H1 (cell line): ENCODE measurements at regions not wholly inside any gene's neighbourhood (a gene's known extent, or its start where the extent isn't known, plus 50 kb on each side); places are given as distances from the start of the nearest gene placed in this dataset.
"Not testable (repeated sequence)": the region's sequence is repeated elsewhere in the genome, so short reads cannot be mapped to it uniquely, and the experiment has no call there.

ENCODE experiments used
- CTCF ChIA-PET: fragments of 300-600 bp; sonication (Branson Sonifier 250); formaldehyde crosslinking; loops from one replicate; lab custom pipeline; 2021; ENCODE audit not compliant: partially characterized antibody; lab: Charles Lee
- POLR2A ChIA-PET: fragments of 300-600 bp; sonication (Branson Sonifier 250); formaldehyde crosslinking; loops from one replicate; lab custom pipeline; 2021; ENCODE audit warnings: inconsistent platforms; ENCODE audit not compliant: partially characterized antibody; lab: Charles Lee
- DNase-seq, 2 experiments: peaks; one replicate each; pipeline versions ENCODE4 v3.0.0 to v3.0.0-alpha.2; 2010 to 2022; ENCODE audit warnings: low spot score in 2 of 2, low read depth in 1 of 2, mixed read lengths in 1 of 2
- FAIRE-seq: peaks from 2 replicates; lab custom pipeline; 2011; peaks lifted over from hg19 to GRCh38; lab: Jason Lieb, UNC
- H2AFZ ChIP-seq: 2 replicates; pipeline ENCODE4 v1.8.1; 2012; ENCODE audit warnings: low read length, inconsistent platforms
- H2AK5ac ChIP-seq: 2 replicates; pipeline ENCODE4 v1.6.1; 2013; ENCODE audit warnings: low read depth, low read length
- H2BK120ac ChIP-seq: replicated peaks from 2 replicates; pipeline ENCODE3; 2013; ENCODE audit warnings: low read depth, low read length, inconsistent platforms
- H2BK12ac ChIP-seq: 2 replicates; pipeline ENCODE4 v1.6.1; 2013; ENCODE audit warnings: low read depth, low read length
- H2BK15ac ChIP-seq: 2 replicates; pipeline ENCODE4 v1.6.1; 2013; ENCODE audit warnings: low read length
- H2BK20ac ChIP-seq: 2 replicates; pipeline ENCODE4 v1.6.1; 2013; ENCODE audit warnings: low read length
- H2BK5ac ChIP-seq: 2 replicates; pipeline ENCODE4 v1.6.1; 2013; ENCODE audit warnings: low read depth, low read length
- H3K14ac ChIP-seq: 2 replicates; pipeline ENCODE4 v1.6.1; 2013; ENCODE audit warnings: inconsistent platforms; ENCODE audit not compliant: insufficient read length
- H3K18ac ChIP-seq: 2 replicates; pipeline ENCODE4 v1.6.1; 2013; ENCODE audit warnings: low read length; ENCODE audit errors: extremely low read depth
- H3K23ac ChIP-seq: 2 replicates; pipeline ENCODE4 v1.6.1; 2013; ENCODE audit warnings: inconsistent platforms; ENCODE audit not compliant: insufficient read length
- H3K23me2 ChIP-seq: 2 replicates; pipeline ENCODE4 v1.6.1; 2013; ENCODE audit warnings: low read depth, low read length
- H3K27ac ChIP-seq: 2 replicates; pipeline ENCODE4 v1.6.1; 2011; ENCODE audit warnings: low read depth, low read length, inconsistent platforms
- H3K27me3 ChIP-seq, 4 experiments: replicated peaks in 1 of 4; 1 replicate in 1 of 4; 2 replicates in 3 of 4; pipeline versions ENCODE4 v1.6.1 to v1.8.1; 2011 to 2013; ENCODE audit warnings: low read length in 3 of 4, mild to moderate bottlenecking in 3 of 4, inconsistent platforms in 2 of 4, mixed read lengths in 2 of 4, moderate library complexity in 1 of 4; ENCODE audit not compliant: control insufficient read depth in 3 of 4, insufficient read depth in 3 of 4; ENCODE audit errors: extremely low read depth in 1 of 4
- H3K36me3 ChIP-seq, 4 experiments: 2 replicates each; pipeline versions ENCODE4 v1.6.1 to v1.8.1; 2011 to 2013; ENCODE audit warnings: mild to moderate bottlenecking in 4 of 4, low read length in 3 of 4, moderate library complexity in 2 of 4, control low read depth in 1 of 4, inconsistent platforms in 1 of 4; ENCODE audit not compliant: insufficient read depth in 4 of 4, control insufficient read depth in 2 of 4
- H3K4ac ChIP-seq: replicated peaks from 2 replicates; pipeline ENCODE3; 2013; ENCODE audit warnings: low read length, low read depth, mixed read lengths, inconsistent platforms; ENCODE audit not compliant: insufficient read length
- H3K4me1 ChIP-seq, 4 experiments: replicated peaks in 1 of 4; 1 replicate in 1 of 4; 2 replicates in 3 of 4; pipeline versions ENCODE4 v1.6.1 to v1.8.1; 2011 to 2013; ENCODE audit warnings: low read length in 3 of 4, inconsistent platforms in 2 of 4, mixed read lengths in 1 of 4; ENCODE audit not compliant: insufficient read depth in 4 of 4, control insufficient read depth in 3 of 4
- H3K4me2 ChIP-seq, 2 experiments: 2 replicates each; pipeline versions ENCODE4 v1.6.1 to v1.8.1; 2011 to 2013; ENCODE audit warnings: low read depth in 2 of 2, low read length in 2 of 2, control low read depth in 1 of 2, inconsistent platforms in 1 of 2, mild to moderate bottlenecking in 1 of 2; ENCODE audit not compliant: insufficient read depth in 1 of 2
- H3K4me3 ChIP-seq, 4 experiments: fragments of 200-600, 300-600 bp in 1 of 4; sonication (generic), shearing (Covaris generic), sonication (Bioruptor Twin) in 1 of 4; 2 replicates each; pipeline versions ENCODE4 v1.5.1 to v1.8.1; 2011 to 2016; ENCODE audit warnings: low read length in 4 of 4, low read depth in 3 of 4, control low read depth in 2 of 4, inconsistent platforms in 2 of 4, mild to moderate bottlenecking in 2 of 4, mixed read lengths in 1 of 4, moderate library complexity in 1 of 4; ENCODE audit not compliant: insufficient read depth in 2 of 4; ENCODE audit errors: extremely low read depth in 1 of 4
- H3K56ac ChIP-seq: replicated peaks from 2 replicates; pipeline ENCODE3; 2013; ENCODE audit warnings: low read depth, mild to moderate bottlenecking, mixed read lengths, low read length, inconsistent platforms; ENCODE audit not compliant: insufficient read length
- H3K79me1 ChIP-seq: 2 replicates; pipeline ENCODE4 v1.6.1; 2013; ENCODE audit warnings: low read depth, low read length, control low read depth
- H3K79me2 ChIP-seq, 2 experiments: 2 replicates each; pipeline versions ENCODE4 v1.6.1 to v1.8.1; 2012 to 2013; ENCODE audit warnings: low read length in 2 of 2, mild to moderate bottlenecking in 2 of 2, inconsistent platforms in 1 of 2; ENCODE audit not compliant: insufficient read depth in 2 of 2, control insufficient read depth in 1 of 2
- H3K9ac ChIP-seq, 4 experiments: replicated peaks in 1 of 4; 1 replicate in 1 of 4; 2 replicates in 3 of 4; pipeline versions ENCODE4 v1.6.1 to v1.8.1; 2011 to 2013; ENCODE audit warnings: low read depth in 3 of 4, low read length in 3 of 4, control low read depth in 2 of 4, mild to moderate bottlenecking in 2 of 4, moderate library complexity in 2 of 4, inconsistent platforms in 1 of 4; ENCODE audit errors: extremely low read depth in 1 of 4
- H3K9me3 ChIP-seq, 2 experiments: 2 replicates each; pipeline versions ENCODE4 v1.6.1 to v1.8.1; 2012 to 2013; ENCODE audit warnings: mild to moderate bottlenecking in 2 of 2, moderate library complexity in 2 of 2, control low read depth in 1 of 2, inconsistent platforms in 1 of 2, low read depth in 1 of 2, low read length in 1 of 2, mixed read lengths in 1 of 2; ENCODE audit not compliant: insufficient read depth in 2 of 2
- H4K20me1 ChIP-seq, 2 experiments: replicated peaks in 1 of 2; 2 replicates each; pipeline versions ENCODE3 to v1.8.1; 2011 to 2013; ENCODE audit warnings: inconsistent platforms in 2 of 2, low read length in 2 of 2, mild to moderate bottlenecking in 1 of 2; ENCODE audit not compliant: insufficient read depth in 2 of 2, control insufficient read depth in 1 of 2
- H4K5ac ChIP-seq: 2 replicates; pipeline ENCODE4 v1.6.1; 2013; ENCODE audit warnings: low read length, low read depth, mixed read lengths, inconsistent platforms; ENCODE audit not compliant: insufficient read length
- H4K8ac ChIP-seq: 2 replicates; pipeline ENCODE4 v1.8.0; 2013; ENCODE audit warnings: mild to moderate bottlenecking, moderate library complexity, low read length, inconsistent platforms; ENCODE audit not compliant: insufficient read depth; ENCODE audit errors: extremely low read depth
- H4K91ac ChIP-seq: replicated peaks from 2 replicates; pipeline ENCODE3; 2013; ENCODE audit warnings: low read length, mixed read lengths, inconsistent platforms; ENCODE audit not compliant: insufficient read length
- CREB1 ChIP-seq: IDR thresholded peaks from 2 replicates; pipeline ENCODE4 v1.6.1; 2012; ENCODE audit warnings: inconsistent platforms
- WGBS, 2 experiments: shearing (Covaris generic) in 1 of 2; methylation state at CpG; one replicate each; pipeline versions ENCODE4 v1.1.6 to v1.1.7; 2013 to 2015; ENCODE audit warnings: low lambda C conversion rate in 2 of 2, mixed read lengths in 2 of 2, inconsistent platforms in 1 of 2, low coverage in 1 of 2, missing lambda C conversion rate in 1 of 2; ENCODE audit not compliant: insufficient replicate concordance in 2 of 2, insufficient coverage in 1 of 2, insufficient read length in 1 of 2; ENCODE audit errors: extremely low coverage in 1 of 2, missing lambda C conversion rate in 1 of 2; 5-methylcytosine and 5-hydroxymethylcytosine counted together

DNA sequence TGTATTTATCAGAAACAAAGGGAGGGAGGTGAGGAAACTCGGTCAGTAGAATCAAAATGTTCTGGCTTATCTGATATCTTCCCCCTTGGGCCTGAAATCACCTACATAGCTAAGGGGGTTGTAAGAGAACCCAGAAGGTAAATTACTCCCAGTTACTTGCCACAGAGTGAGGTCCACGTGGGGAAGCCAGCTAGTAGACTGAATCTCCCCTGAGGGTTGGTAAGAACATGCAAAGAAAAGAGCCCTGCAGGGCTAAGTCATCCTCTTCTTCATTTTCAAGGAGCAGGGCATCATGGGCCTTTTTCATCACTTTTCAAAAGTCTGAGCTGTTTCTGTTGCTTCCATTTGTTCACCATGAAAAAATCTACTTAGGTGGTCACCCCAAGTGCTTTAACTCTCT is 115.4 kb downstream of the QRSL1 start:
- WGBS, 2 experiments = 87% methylated on average over 2 of the region's 2 CpGs; no CpG with 5 or more reads in 1 of the 2 experiments

GRCh38 chr6:106744029-106744428 is 114.7 kb downstream of the QRSL1 start:
- CTCF ChIA-PET = interaction anchor here (0.6 to 2.4 kb wide), 3 partner anchors 10 to 185 kb away, joined by 3 to 6 read pairs (median 5); no protein-coding TSS in a partner anchor
- H3K36me3 ChIP-seq, H4K8ac ChIP-seq, H2AK5ac ChIP-seq, H3K79me2 ChIP-seq, H3K14ac ChIP-seq, H3K27ac ChIP-seq, H2BK12ac ChIP-seq, H4K91ac ChIP-seq, H2BK20ac ChIP-seq, H3K4me3 ChIP-seq, H3K9ac ChIP-seq, H3K4me2 ChIP-seq, H3K27me3 ChIP-seq, H3K4ac ChIP-seq, H4K20me1 ChIP-seq, H2BK5ac ChIP-seq, H2BK15ac ChIP-seq, H3K23ac ChIP-seq, H3K56ac ChIP-seq, H2BK120ac ChIP-seq, H4K5ac ChIP-seq, H3K79me1 ChIP-seq, H3K18ac ChIP-seq, POLR2A ChIA-PET, FAIRE-seq, DNase-seq, H2AFZ ChIP-seq, H3K23me2 ChIP-seq: not testable (repeated sequence)
- peaks cover 1 to 12% (median 8%) of the 10 kb centered on the region in 4 experiments for H3K4me1 ChIP-seq
- 86% methylated on average over 2 of the region's 2 CpGs; no CpG with 5 or more reads in 1 of the 2 experiments for WGBS, 2 experiments
- peaks cover 13 to 17% of the 10 kb centered on the region in 2 experiments for H3K9me3 ChIP-seq

More for the DNA sequence above, 115.4 kb downstream of the QRSL1 start:
- TF ChIP-seq CREB1 = no peak
- H2BK20ac ChIP-seq = no peak overlapping the region
- H3K27me3 ChIP-seq = no peaks in the 10 kb centered on the region
- no peak overlapping the region for H3K18ac ChIP-seq
- no peak overlapping the region for H2BK15ac ChIP-seq
- no peaks in the 10 kb centered on the region for H3K79me2 ChIP-seq
- no peak overlapping the region for H2BK12ac ChIP-seq
- no peak overlapping the region for H4K91ac ChIP-seq
- H4K8ac ChIP-seq = no peak overlapping the region
- no peak overlapping the region for H2BK5ac ChIP-seq
- H2AK5ac ChIP-seq = no peak overlapping the region
- no peak overlapping the region for H3K14ac ChIP-seq
- POLR2A ChIA-PET = interaction anchor here (0.5 kb wide), 1 partner anchor 64 kb away, joined by 4 read pairs; no protein-coding TSS in a partner anchor
- H3K4me2 ChIP-seq = no peak overlapping the region
- no peak overlapping the region for H3K23ac ChIP-seq
- no peaks in the 10 kb centered on the region for H3K79me1 ChIP-seq
- DNase-seq (no peak), FAIRE-seq (no peak)
- H3K4ac ChIP-seq = no peak overlapping the region
- no peak overlapping the region for H2BK120ac ChIP-seq
- H2AFZ ChIP-seq = no peak overlapping the region
- H3K9me3 ChIP-seq = peaks cover 13 to 17% of the 10 kb centered on the region in 2 experiments
- no peak overlapping the region for H3K27ac ChIP-seq
- no peaks in the 10 kb centered on the region; a peak in 1 of 8 replicates for H3K36me3 ChIP-seq
- H3K9ac ChIP-seq = no peak overlapping the region
- peaks cover 8 to 17% (median 13%) of the 10 kb centered on the region in 4 experiments for H3K4me1 ChIP-seq
- no peaks in the 10 kb centered on the region for H4K20me1 ChIP-seq
- H3K56ac ChIP-seq = no peak overlapping the region
- CTCF ChIA-PET = interaction anchor here (0.6 to 2.4 kb wide), 5 partner anchors 10 to 384 kb away, joined by 3 to 6 read pairs (median 3); partner anchors contain the start of gene CRYBG1
- H3K4me3 ChIP-seq = no peak overlapping the region
- H4K5ac ChIP-seq = no peak overlapping the region
- no peaks in the 10 kb centered on the region for H3K23me2 ChIP-seq
